ENCODE measurements at regions not wholly inside any gene's neighbourhood (a gene's known extent, or its start where the extent isn't known, plus 50 kb on each side); places are given as distances from the start of the nearest gene placed in this dataset.

DNA sequence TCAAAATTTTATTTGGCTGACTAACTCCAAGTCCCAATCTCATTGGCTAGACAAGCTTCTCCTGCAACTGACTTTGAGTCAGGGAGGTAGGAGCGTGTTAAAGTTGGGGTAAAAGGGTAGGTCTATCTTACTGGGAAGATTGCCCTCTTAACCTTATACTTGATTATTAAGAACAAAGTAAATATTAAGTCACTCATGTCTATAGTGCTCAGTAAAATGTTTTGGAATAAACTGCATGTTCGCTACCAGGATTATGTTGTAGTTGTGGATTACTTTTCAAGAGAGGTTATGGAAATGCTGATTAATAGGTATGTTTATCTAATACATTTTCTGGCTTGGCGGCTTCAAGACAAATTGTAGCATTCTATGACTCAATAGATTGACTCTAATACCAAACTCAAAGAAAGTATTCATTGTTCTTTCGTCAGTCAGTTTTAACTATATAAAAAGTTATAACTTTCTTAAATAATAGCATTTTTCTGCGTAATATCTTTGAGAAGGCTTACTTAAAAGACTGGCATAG lies 539.1 kb downstream of the PSAT1 start:
- intact Hi-C loops (cut with DNase I; ENCODE audit: low total_unique reads) = no loop called here
- Histone ChIP-seq H3K4me1 (no peaks in the 10 kb centered on the region), H3K27ac (no peak overlapping the region), H3K4me3 (no peak overlapping the region), H3K27me3 (no peaks in the 10 kb centered on the region), H3K36me3 (no peaks in the 10 kb centered on the region), H3K9me3 (no peaks in the 10 kb centered on the region)
- no peak for DNase-seq (ENCODE audit: low spot score in 2 of 2)
- TF ChIP-seq, protein P1, sequence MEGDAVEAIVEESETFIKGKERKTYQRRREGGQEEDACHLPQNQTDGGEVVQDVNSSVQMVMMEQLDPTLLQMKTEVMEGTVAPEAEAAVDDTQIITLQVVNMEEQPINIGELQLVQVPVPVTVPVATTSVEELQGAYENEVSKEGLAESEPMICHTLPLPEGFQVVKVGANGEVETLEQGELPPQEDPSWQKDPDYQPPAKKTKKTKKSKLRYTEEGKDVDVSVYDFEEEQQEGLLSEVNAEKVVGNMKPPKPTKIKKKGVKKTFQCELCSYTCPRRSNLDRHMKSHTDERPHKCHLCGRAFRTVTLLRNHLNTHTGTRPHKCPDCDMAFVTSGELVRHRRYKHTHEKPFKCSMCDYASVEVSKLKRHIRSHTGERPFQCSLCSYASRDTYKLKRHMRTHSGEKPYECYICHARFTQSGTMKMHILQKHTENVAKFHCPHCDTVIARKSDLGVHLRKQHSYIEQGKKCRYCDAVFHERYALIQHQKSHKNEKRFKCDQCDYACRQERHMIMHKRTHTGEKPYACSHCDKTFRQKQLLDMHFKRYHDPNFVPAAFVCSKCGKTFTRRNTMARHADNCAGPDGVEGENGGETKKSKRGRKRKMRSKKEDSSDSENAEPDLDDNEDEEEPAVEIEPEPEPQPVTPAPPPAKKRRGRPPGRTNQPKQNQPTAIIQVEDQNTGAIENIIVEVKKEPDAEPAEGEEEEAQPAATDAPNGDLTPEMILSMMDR (IDR thresholded peaks at IDR 0.05) = no peak
- no peak for TF ChIP-seq POLR2AphosphoS5 (IDR thresholded peaks at IDR 0.05)
- TF ChIP-seq POLR2A (IDR thresholded peaks at IDR 0.05) = no peak

DNA sequence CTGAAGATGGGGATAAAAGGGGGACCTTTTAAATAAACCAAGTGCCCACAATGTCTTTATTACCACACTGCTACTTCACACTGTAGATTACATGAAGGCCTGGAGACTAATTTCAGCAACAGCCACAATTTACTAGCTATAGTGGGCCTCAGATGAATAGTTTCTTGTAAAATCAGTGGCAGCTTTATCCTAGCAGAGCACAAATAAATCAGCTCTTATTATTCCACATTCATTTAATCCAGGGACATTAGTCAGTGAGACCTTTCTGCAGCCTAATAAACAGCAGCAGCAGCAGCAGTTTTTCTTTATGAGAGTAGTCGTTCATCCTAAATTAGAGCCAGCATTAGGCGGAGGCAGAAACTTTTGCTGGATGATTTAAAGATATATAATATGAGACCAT lies 542.3 kb downstream of the PSAT1 start:
- Histone ChIP-seq H3K36me3 (no peaks in the 10 kb centered on the region), H3K27ac (no peak overlapping the region), H3K4me3 (no peak overlapping the region), H3K27me3 (no peaks in the 10 kb centered on the region), H3K4me1 (no peaks in the 10 kb centered on the region), H3K9me3 (peaks cover 0 to 15% of the 10 kb centered on the region in 2 donors)
- TF ChIP-seq POLR2A (IDR thresholded peaks at IDR 0.05) (no peak), POLR2AphosphoS5 (IDR thresholded peaks at IDR 0.05) (no peak)
- TF ChIP-seq, protein P1 (IDR thresholded peaks at IDR 0.05) = no peak
- DNase-seq (ENCODE audit: low spot score in 2 of 2) = no peak
- intact Hi-C loops (cut with DNase I; ENCODE audit: low total_unique reads) = no loop called here

DNA sequence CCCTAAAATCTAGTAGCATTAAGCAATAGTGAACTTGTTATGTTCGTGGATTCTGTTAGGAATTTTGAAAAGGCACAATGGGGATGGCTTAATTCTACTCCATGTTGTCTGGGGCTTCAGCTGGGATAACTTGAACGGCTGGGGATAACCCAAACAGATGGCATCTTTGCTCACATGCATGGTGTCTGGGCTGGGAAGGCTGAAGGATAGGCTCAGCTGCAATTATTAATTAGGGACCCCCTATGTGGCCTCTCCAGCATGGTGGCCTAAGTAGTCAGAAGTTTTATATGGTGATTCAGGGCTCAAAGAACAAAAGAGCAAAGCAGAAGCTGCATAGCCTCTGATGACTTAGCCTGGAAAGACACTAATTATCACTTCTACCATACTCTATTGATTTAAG lies 551.1 kb downstream of the PSAT1 start:
- H3K27ac ChIP-seq = no peak overlapping the region
- peaks cover 0 to 16% of the 10 kb centered on the region in 2 donors for H3K9me3 ChIP-seq
- H3K4me1 ChIP-seq = no peaks in the 10 kb centered on the region
- TF ChIP-seq POLR2AphosphoS5 (IDR thresholded peaks at IDR 0.05) (no peak), POLR2A (IDR thresholded peaks at IDR 0.05) (no peak)
- TF ChIP-seq, protein P1 (IDR thresholded peaks at IDR 0.05) = no peak
- H3K27me3 ChIP-seq = no peaks in the 10 kb centered on the region
- DNase-seq (ENCODE audit: low spot score in 2 of 2) = no peak
- no peaks in the 10 kb centered on the region for H3K36me3 ChIP-seq
- intact Hi-C loops (cut with DNase I; ENCODE audit: low total_unique reads) = no loop called here
- H3K4me3 ChIP-seq = no peak overlapping the region

DNA sequence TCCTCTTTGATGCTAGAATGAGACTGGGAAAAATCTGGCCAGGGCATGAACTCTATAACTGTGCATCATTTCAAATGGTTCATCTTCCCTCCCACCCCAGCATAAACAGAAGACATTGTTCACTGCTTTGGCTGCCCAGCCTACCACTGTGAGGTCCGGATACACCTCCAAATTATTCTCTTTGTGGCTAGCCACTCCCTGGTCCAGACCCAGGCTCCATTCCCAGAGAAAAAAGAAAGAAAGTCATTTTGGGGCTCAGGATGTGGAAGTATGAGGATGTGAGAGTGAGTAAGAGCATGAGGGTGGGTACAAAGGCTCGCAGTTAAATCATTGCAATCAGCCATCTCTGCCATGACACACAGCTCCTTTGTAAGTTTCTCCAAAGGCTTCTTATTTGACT lies 559.2 kb downstream of the PSAT1 start:
- DNase-seq (ENCODE audit: low spot score in 2 of 2) = no peak
- no peak overlapping the region for H3K4me3 ChIP-seq
- H3K36me3 ChIP-seq = no peaks in the 10 kb centered on the region
- TF ChIP-seq POLR2AphosphoS5 (IDR thresholded peaks at IDR 0.05) = no peak
- H3K9me3 ChIP-seq = no peaks in the 10 kb centered on the region
- intact Hi-C loops (cut with DNase I; ENCODE audit: low total_unique reads) = no loop called here
- no peaks in the 10 kb centered on the region for H3K27me3 ChIP-seq
- no peak overlapping the region for H3K27ac ChIP-seq
- no peaks in the 10 kb centered on the region for H3K4me1 ChIP-seq

DNA sequence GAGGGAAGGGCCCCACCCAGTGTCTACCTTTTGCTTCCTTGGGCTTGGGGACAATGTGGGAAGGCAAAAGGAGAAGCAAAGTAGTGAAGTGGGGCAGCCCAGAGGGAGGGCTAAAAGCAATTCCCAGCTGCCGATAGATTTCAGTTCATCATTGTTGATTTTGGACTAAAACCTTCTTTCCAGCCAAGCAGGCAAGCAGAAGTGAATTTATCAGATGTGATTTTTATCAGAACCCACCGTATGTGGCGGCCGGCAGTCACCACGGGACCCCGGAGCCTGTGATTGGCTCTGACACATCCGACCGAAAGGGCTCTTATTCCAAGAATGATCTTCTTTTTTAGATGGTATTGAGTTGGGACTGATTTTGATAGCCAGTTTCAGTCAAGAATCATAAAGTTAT lies 559.9 kb downstream of the PSAT1 start:
- no peak for DNase-seq (ENCODE audit: low spot score in 2 of 2)
- Histone ChIP-seq H3K4me1 (no peaks in the 10 kb centered on the region), H3K27ac (no peak overlapping the region), H3K36me3 (no peaks in the 10 kb centered on the region), H3K27me3 (no peaks in the 10 kb centered on the region), H3K4me3 (no peak overlapping the region), H3K9me3 (no peaks in the 10 kb centered on the region)
- intact Hi-C loops (cut with DNase I; ENCODE audit: low total_unique reads) = no loop called here
- no peak for TF ChIP-seq POLR2A (IDR thresholded peaks at IDR 0.05)
- TF ChIP-seq POLR2AphosphoS5 (IDR thresholded peaks at IDR 0.05) = no peak
- TF ChIP-seq, protein P1 (IDR thresholded peaks at IDR 0.05) = no peak

All from breast epithelium (tissue), 4 donors.